ENCODE measurements at regions not wholly inside any gene's neighbourhood (a gene's known extent, or its start where the extent isn't known, plus 50 kb on each side); places are given as distances from the start of the nearest gene placed in this dataset.
A peak's percentile ranks its signal among the peaks of the same experiment; 100 is the strongest.

DNA sequence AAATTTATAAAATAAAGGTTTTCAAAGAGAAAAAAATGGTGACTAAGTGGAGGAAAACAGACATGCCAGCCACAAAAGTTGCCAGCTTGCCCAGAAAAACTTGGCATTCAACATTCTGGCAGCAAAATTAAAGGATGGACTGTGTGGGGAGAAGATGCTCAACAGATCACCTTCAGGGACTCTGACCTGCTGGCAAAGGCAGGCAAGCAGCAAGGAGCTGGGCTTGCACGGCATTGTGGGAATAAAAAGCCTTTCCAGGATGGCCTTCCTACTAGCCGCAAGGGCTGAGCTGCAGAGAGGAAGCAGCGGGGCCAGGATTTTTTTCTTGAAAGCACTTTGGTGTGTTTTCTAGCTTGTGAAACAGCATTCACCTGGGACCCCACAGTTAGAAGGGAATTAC, 101.9 kb upstream of the CACNA2D3 start:
- no peak for DNase-seq

GRCh38 chr3:54014067-54014466, 108.3 kb upstream of the CACNA2D3 start:
- no peak for DNase-seq

- DNase-seq, result no peak
These were observed 113.6 kb upstream of the CACNA2D3 start for GRCh38 chr3:54008744-54009143.

DNA sequence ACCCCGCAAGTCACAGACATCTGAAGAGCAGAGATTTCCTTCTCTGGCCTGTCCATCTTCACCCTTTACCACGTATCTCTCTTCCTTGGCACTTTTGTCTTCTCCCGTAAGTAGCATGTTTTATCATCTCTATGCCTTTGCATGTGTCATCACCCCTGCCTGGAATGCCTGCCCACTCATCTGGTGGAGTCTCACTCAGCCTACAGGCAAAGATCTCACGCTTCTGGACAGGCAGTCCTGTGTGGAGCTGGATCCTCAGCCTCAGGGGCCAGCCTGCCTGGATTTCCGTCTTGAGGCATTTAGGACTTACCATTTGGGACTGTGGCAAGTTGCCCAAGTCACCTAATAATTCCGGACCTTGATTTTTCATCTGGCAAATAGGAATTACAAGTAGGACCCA, 114.3 kb upstream of the CACNA2D3 start:
- no peak for DNase-seq

GRCh38 chr3:54004335-54004734, 112.7 kb upstream of the SELENOK start:
- no peak for DNase-seq

DNA sequence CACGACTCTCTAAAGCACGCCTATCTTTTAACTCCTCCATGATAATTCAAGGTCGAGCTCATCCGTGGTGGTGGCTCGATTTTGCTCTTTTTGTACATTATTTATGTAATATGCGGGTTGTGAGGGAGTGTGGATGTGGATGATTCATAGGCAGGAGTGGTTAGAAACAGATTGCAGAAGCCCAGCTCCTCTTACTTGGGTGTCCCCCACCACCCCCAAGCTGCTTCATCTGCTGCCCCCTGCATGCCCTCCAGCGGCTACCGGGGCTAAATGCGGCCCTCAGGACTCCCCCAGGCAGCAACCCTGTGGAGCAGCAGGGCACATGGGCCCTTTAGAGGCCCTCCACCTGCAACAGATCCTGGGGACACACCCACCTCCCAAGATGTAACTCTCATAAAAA, 111.5 kb upstream of the SELENOK start:
- DNase-seq, result no peak

GRCh38 chr3:53999725-54000124, 108.1 kb upstream of the SELENOK start:
- DNase-seq, result no peak

DNA sequence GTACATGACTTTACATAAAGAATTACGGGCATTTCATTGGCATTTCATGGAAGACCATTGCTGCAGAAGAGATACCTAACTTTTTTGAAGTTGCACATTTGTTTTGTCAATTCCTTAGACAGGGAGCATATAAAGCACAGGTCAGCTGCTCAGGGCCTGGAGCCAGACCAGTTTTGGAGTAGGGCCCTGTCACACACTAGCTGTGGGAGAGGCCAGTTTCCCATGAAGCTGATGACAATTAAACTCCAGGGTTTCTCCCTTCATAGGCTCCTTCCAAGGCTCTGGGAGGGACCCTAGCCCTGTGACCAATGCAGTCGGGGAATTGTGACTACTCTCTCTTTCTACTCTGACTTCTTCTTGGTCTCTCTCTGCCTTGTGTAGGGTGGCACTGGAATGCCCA, 107.3 kb upstream of the SELENOK start:
- DNase-seq, result no peak

- DNase-seq, result no peak
These were observed 105.8 kb upstream of the SELENOK start for GRCh38 chr3:53997476-53997875.

DNA sequence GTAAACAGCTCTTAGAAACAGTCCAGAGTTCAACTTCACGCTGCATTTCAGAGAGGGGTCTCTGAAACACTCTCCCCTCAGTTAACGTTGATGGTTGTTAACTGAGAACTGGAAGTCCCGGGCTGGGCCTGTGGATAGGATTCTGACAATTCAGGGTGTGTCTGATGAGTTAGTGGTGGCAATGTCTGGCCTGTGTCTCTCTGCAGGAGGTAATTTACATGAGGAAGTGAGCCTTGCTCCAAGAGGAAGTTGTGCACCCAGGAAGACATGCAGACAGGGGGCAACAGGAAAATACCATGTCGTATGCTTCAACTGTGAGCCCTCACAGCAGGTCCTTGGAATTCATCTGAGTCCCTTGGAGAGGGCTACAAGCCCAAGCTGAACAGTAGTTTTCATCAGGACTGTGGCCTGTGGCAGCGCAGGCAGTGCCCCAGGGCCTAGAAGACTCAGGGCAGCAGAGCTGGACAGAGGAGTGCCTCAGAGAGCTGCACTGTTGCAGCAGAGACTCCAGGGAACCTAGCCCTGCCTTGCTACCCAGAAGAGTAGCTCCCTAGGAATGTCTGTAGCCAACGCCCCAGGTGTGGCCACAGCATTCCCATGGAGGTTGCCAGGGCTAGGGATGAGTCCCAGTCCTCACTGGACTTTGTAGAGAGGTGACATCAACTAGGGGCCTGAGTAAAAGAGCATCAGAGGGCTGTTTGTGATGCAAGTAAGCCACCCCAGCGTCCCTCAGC, 104.6 kb upstream of the SELENOK start:
- DNase-seq, result no peak

- no peak for DNase-seq
These were observed 103.4 kb upstream of the SELENOK start for GRCh38 chr3:53994986-53995603.

DNA sequence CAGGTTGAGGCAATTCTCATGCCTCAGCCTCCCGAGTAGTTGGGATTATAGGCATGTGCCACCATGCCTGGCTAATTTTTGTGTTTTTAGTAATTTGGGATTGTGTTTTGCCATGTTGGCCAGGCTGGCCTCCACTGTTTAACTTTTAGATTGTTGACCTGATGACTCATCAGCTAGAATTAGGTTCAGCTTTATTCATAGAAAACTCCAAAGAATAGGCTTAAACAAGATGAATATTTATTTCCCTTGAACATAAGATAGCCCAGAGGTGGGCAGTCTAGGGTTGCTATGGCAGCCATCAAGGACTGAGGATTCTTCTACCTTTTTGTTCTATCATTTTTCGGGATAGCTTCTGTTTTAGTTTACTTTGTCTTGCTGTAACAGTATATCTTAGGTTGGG, 99.6 kb upstream of the SELENOK start:
- no peak for DNase-seq

DNA sequence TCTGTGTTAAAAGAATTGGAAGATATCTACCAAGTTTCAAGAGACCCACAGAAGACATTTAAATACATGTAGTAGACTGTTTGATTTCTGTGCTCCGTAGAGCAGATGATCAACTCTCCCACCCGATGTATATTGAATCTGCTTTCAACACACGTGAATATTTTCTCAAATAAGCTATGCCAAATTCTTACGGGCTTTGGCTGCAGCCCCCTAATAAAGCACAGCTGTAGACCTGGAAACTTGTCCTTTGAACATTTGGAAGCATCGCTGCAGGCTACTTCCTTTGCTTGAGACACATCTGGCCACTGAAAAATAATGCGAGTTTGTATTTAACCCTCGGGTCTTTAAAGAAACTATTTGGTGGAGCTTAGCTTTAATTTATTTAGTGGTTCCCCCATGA, 98.3 kb upstream of the SELENOK start:
- no peak for DNase-seq

DNA sequence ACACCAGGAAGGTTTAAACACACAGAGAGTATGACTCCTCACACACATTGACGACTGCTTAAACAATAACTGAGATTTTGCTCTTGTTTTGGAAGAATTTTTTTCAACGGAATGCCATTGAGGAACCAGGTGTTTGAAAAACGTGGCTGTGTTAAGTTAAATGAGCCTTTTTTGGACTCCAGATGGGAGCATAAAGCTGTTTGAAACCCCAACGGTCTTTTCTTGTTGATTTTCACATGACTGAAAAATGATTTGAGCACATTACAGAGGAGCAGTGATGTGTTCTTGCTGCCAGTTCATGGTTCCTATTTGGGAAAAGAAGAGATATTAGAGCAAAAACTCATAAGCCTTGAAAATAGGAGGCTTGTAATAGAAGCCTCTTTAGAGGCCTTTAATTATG, 97.8 kb upstream of the SELENOK start:
- no peak for DNase-seq

DNA sequence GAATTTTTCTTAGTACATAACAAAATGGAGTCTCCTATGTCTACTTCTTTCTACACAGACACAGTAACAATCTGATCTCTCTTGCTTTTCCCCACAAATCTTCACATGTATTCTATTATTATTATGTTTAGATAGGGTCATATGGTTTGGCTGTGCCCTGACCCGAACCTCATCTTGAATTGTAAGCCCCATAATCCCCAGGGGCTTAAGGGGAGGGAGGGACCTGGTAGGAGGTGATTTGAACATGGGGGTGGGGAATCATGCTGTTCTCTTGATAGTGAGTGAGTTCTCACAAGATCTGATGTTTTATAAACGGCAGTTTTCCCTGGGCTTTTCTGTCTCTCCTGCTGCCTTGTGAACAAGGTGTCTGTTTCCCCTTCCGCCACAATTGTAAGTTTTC, 86.7 kb upstream of the SELENOK start:
- DNase-seq, result no peak

DNA sequence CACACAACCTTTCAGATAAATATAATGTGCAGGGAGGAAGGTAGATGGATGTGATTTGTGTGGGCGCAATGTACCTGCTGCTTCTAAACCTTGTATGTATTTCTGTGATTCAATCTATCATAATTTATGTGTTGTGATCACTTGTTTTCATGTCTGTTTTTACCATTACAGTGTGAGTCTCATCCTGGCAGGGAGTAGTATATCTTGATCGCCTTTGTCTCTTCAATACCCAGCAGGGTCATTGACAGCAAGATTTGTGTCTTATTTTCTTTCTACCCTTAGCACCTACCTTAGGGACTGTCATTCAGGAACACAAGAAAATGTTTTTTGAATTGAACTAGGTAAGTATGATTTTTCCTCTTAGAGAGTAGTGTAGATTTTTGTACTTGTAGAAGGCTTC, 83.7 kb upstream of the SELENOK start:
- no peak for DNase-seq

DNA sequence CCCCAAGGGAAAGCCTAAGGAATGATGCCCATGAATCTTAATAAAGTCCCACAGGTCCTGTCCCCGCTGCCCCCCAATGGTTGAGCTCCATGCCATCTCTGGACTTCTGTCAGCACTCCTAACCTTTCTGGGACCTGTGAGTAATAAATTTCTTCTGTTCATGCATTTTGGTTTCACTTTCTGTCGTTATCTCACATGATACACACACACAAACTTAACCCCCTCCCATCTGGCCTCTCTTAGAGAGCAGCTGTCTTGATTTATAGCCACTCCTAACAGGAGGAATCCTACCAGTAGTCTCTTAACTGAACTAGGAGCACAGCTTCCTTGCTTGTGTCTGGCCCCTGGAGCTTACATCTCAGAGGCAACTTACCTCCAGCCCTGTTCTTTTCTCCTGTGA, 82.7 kb upstream of the SELENOK start:
- DNase-seq, result no peak

DNA sequence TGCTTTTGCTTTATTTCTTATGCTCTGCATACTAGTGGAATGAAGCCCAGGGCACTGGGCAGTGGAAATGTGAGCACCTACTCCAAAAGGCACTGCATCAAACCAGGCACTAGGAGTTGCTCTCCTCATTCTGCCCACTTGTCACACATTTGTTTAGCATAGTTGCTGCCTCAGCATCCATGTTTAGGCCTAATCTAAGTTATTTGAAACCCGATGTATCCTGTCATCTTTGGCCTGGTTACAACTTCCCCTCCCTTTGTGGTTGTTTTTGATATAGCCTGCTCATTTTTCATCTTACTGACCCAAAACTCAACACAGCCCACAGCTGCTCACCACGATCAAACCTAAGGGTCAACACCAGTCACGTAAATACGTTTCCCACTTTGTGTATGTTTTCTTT, 82.2 kb upstream of the SELENOK start:
- no peak for DNase-seq

DNA sequence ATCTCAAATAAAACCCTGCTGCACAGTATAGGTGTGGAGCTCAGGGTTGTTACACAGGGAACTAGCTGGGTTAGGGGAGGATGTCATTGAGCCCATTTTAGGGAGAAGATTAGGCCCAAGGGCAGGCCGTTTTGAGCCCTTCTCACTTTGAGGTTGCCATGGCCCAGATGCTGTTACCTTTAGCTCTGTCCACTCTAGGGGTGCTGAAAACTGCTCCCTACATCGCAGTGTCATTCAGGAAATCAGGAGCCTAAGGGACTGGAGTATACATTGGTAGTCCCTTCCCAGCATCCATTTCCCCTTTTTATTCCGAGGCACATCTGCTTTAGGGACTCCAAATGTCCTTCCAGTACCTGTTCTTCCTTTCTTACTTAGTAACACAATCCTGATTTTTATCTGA, 79.0 kb upstream of the SELENOK start:
- DNase-seq, result no peak

DNA sequence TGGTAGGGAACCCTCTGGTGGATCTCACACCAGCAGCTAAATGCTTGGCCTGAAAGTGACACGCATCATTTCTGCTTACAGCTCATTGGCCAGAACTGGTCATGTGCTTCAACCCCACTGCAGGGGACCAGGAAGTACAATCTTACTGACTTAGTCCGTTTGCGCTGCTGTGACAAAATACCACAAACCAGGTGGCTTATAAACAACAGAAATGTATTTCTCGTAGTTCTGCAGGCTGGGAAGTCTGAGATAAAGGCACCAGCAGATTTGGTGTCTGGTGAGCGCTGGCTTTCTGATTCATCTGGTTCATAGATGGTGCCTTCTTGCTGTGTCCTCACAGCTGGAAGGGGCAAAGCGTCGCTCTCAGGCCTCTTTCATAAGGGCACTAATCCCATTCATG, 77.4 kb upstream of the SELENOK start:
- DNase-seq, result no peak

DNA sequence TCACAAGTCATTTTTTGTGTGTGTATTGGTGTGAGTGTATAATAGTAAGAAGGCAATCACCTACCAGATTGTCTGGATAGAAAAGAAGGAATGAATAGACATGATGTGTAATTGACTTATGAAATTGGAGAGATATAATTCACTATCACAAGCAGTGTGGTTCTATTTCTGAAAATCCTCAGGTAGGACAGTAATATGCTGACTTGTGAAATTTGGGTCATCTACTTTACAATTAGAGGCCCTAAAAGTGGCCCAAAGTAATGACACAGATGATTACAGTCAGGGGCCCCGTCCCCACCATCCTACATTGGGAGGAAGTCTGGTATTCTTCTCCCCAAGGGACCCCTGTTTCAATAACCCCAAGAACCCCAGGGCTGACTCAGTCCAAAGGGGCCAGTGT, 73.6 kb upstream of the SELENOK start:
- no peak for DNase-seq

GRCh38 chr3:53957831-53958230, 66.2 kb upstream of the SELENOK start:
- DNase-seq, result no peak

GRCh38 chr3:53956586-53956985, 64.9 kb upstream of the SELENOK start:
- DNase-seq, result peak; percentile 26

DNA sequence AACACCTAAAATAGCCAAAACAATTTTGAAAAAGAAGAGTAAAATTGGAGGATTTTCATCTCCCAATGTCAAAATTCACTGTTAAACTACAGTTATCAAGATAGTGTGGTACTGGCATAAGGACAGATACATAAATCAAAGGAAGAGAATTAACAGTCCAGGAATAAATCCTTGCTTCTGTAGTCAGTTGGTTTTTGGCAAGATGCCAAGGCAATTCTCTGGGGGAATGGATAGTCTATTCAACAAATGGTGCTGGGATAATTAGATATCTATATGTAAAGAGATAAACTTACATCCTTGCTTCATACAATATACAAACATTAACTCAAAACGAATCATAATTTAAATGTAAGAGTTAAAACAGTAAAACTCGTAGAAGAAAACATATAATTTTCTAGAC, 57.9 kb upstream of the SELENOK start:
- no peak for DNase-seq

DNA sequence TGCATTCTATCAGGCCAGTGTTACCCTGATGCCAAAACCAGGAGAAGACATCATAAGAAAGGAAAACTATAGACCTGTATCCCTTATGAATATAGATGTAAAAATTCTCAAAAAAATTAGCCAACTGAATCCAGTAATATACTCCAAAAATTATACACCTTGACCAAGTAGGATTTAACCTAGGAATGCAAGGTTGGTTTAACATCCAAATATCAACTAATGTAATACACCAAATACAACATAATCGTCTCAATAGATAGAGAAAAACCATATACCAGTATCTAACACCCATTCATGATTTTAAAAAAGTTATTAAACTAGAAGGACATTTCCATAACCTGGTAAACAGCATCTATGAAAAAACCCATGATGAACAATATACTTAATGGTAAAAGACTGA, 56.5 kb upstream of the SELENOK start:
- no peak for DNase-seq
